ENCODE measurements at regions not wholly inside any gene's neighbourhood (a gene's known extent, or its start where the extent isn't known, plus 50 kb on each side); places are given as distances from the start of the nearest gene placed in this dataset.

- ChIA-PET POLR2A (no interaction called here), CTCF (no interaction called here)
- DNase-seq (ENCODE audit: low read depth, low spot score) (no peak), FAIRE-seq (no peak)
- no peak for TF ChIP-seq EZH2 (IDR thresholded peaks at IDR 0.05; ENCODE audit: borderline replicate concordance, low read depth, low read length, severe bottlenecking)
- TF ChIP-seq GATA2 (IDR thresholded peaks at IDR 0.05; ENCODE audit: insufficient read depth, insufficient read length, low read depth, low read length), result no peak
- TF ChIP-seq POLR2AphosphoS5 (IDR thresholded peaks at IDR 0.05; ENCODE audit: insufficient read depth, low read depth, low read length), result no peak
- H3K9ac ChIP-seq (replicated peaks; ENCODE audit: extremely low read depth, insufficient read depth, low read length), result no peak overlapping the region
- dilution Hi-C loops (cut with MboI; ENCODE audit: extremely low pct_ligation_motif_present, low sequenced_read_pairs), result no loop called here
- H3K27me3 ChIP-seq (ENCODE audit: control insufficient read depth in 2 of 2, insufficient read depth in 2 of 2, low read length in 2 of 2), result peaks cover 0 to 3% of the 10 kb centered on the region in 2 experiments
- H3K4me2 ChIP-seq (ENCODE audit: insufficient read depth, low read length), result no peak overlapping the region
- H3K9me3 ChIP-seq (replicated peaks; ENCODE audit: control insufficient read depth, insufficient read depth, low read length), result no peaks in the 10 kb centered on the region
- H3K36me3 ChIP-seq (ENCODE audit: control insufficient read depth in 2 of 2, extremely low read depth in 1 of 2, insufficient read depth in 2 of 2, low read length in 2 of 2), result no peaks in the 10 kb centered on the region
- no peaks in the 10 kb centered on the region for H4K20me1 ChIP-seq (replicated peaks; ENCODE audit: control insufficient read depth, extremely low read depth, insufficient read depth, low read length)
- no peak overlapping the region for H2AFZ ChIP-seq (ENCODE audit: low read depth, low read length)
- no peak overlapping the region for H3K4me3 ChIP-seq (replicated peaks in 1 of 3; ENCODE audit: insufficient read depth in 1 of 3, low read depth in 1 of 3, low read length in 3 of 3)
- H3K4me1 ChIP-seq (ENCODE audit: control insufficient read depth, extremely low read depth, insufficient read depth, low read length), result peaks cover 10% of the 10 kb centered on the region
- H3K9me1 ChIP-seq (replicated peaks; ENCODE audit: control insufficient read depth, extremely low read depth, insufficient read depth, low read length), result no peaks in the 10 kb centered on the region
- H3K27ac ChIP-seq (ENCODE audit: insufficient read depth, low read depth, low read length), result no peak overlapping the region
- no peaks in the 10 kb centered on the region for H3K79me2 ChIP-seq (ENCODE audit: control insufficient read depth, insufficient read depth, low read length)
- intact Hi-C loops (cut with micrococcal nuclease), result loop anchor here (5.0 kb wide), 1 partner anchor 297 kb away; the partner anchor contains the start of gene SLC39A10
- no TSS peak for BruUV-seq (replicated peaks)
These were observed 296.8 kb upstream of the SLC39A10 start for GRCh38 chr2:195360242-195360641.

- dilution Hi-C loops (cut with MboI; ENCODE audit: extremely low pct_ligation_motif_present, low sequenced_read_pairs) (no loop called here), intact Hi-C loops (cut with micrococcal nuclease) (no loop called here)
- FAIRE-seq (no peak), DNase-seq (ENCODE audit: low read depth, low spot score) (no peak)
- ChIA-PET CTCF (no interaction called here), POLR2A (no interaction called here)
- no peaks in the 10 kb centered on the region for H4K20me1 ChIP-seq (replicated peaks; ENCODE audit: control insufficient read depth, extremely low read depth, insufficient read depth, low read length)
- no peak overlapping the region for H3K27ac ChIP-seq (ENCODE audit: insufficient read depth, low read depth, low read length)
- H3K9me3 ChIP-seq (replicated peaks; ENCODE audit: control insufficient read depth, insufficient read depth, low read length), result no peaks in the 10 kb centered on the region
- BruUV-seq (replicated peaks), result no TSS peak
- H3K36me3 ChIP-seq (ENCODE audit: control insufficient read depth in 2 of 2, extremely low read depth in 1 of 2, insufficient read depth in 2 of 2, low read length in 2 of 2), result no peaks in the 10 kb centered on the region
- peaks cover 7% of the 10 kb centered on the region for H3K4me1 ChIP-seq (ENCODE audit: control insufficient read depth, extremely low read depth, insufficient read depth, low read length)
- TF ChIP-seq JUN (IDR thresholded peaks at IDR 0.05; ENCODE audit: borderline replicate concordance, insufficient read depth, insufficient read length, low read depth) (no peak), POLR2A (IDR thresholded peaks at IDR 0.05; ENCODE audit: low read depth, low read length) (no peak), GATA2 (IDR thresholded peaks at IDR 0.05; ENCODE audit: insufficient read depth, insufficient read length, low read depth, low read length) (no peak), POLR2AphosphoS5 (IDR thresholded peaks at IDR 0.05; ENCODE audit: insufficient read depth, low read depth, low read length) (no peak), MYC (IDR thresholded peaks at IDR 0.05; ENCODE audit: low read depth, low read length) (no peak), MAX (IDR thresholded peaks at IDR 0.05; ENCODE audit: insufficient read depth, insufficient read length) (no peak), EZH2 (IDR thresholded peaks at IDR 0.05; ENCODE audit: borderline replicate concordance, low read depth, low read length, severe bottlenecking) (no peak), FOS (IDR thresholded peaks at IDR 0.05; ENCODE audit: borderline replicate concordance, insufficient read depth, low read length) (no peak)
- TF ChIP-seq, protein P1, sequence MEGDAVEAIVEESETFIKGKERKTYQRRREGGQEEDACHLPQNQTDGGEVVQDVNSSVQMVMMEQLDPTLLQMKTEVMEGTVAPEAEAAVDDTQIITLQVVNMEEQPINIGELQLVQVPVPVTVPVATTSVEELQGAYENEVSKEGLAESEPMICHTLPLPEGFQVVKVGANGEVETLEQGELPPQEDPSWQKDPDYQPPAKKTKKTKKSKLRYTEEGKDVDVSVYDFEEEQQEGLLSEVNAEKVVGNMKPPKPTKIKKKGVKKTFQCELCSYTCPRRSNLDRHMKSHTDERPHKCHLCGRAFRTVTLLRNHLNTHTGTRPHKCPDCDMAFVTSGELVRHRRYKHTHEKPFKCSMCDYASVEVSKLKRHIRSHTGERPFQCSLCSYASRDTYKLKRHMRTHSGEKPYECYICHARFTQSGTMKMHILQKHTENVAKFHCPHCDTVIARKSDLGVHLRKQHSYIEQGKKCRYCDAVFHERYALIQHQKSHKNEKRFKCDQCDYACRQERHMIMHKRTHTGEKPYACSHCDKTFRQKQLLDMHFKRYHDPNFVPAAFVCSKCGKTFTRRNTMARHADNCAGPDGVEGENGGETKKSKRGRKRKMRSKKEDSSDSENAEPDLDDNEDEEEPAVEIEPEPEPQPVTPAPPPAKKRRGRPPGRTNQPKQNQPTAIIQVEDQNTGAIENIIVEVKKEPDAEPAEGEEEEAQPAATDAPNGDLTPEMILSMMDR (IDR thresholded peaks at IDR 0.05; ENCODE audit: extremely low read depth in 1 of 2, insufficient read depth in 1 of 2, low read depth in 1 of 2, low read length in 2 of 2), result no peak
- H3K9me1 ChIP-seq (replicated peaks; ENCODE audit: control insufficient read depth, extremely low read depth, insufficient read depth, low read length), result no peaks in the 10 kb centered on the region
- H3K9ac ChIP-seq (replicated peaks; ENCODE audit: extremely low read depth, insufficient read depth, low read length), result no peak overlapping the region
- H3K79me2 ChIP-seq (ENCODE audit: control insufficient read depth, insufficient read depth, low read length), result no peaks in the 10 kb centered on the region
- H3K27me3 ChIP-seq (ENCODE audit: control insufficient read depth in 2 of 2, insufficient read depth in 2 of 2, low read length in 2 of 2), result peaks cover 0 to 3% of the 10 kb centered on the region in 2 experiments
- no peak overlapping the region for H3K4me3 ChIP-seq (replicated peaks in 1 of 3; ENCODE audit: insufficient read depth in 1 of 3, low read depth in 1 of 3, low read length in 3 of 3)
- no peak overlapping the region for H3K4me2 ChIP-seq (ENCODE audit: insufficient read depth, low read length)
- no peak overlapping the region for H2AFZ ChIP-seq (ENCODE audit: low read depth, low read length)
These were observed 297.8 kb upstream of the SLC39A10 start for GRCh38 chr2:195359043-195359735.

Measured in endothelial cell of umbilical vein (primary cell).